ENCODE measurements at regions not wholly inside any gene's neighbourhood (a gene's known extent, or its start where the extent isn't known, plus 50 kb on each side); places are given as distances from the start of the nearest gene placed in this dataset.

GRCh38 chr3:18892047-18892446, 256.3 kb upstream of the KCNH8 start:
- TF ChIP-seq POLR2A (IDR thresholded peaks at IDR 0.05) (no peak), CTCF (IDR thresholded peaks at IDR 0.05) (no peak)
- no peak overlapping the region for H3K4me3 ChIP-seq
- DNase-seq = no peak
- no peaks in the 10 kb centered on the region for H3K4me1 ChIP-seq
- H3K9me3 ChIP-seq = no peaks in the 10 kb centered on the region
- H3K27ac ChIP-seq = no peak overlapping the region
- no peaks in the 10 kb centered on the region for H3K27me3 ChIP-seq
- no peaks in the 10 kb centered on the region for H3K36me3 ChIP-seq

GRCh38 chr3:18891641-18892040, 256.7 kb upstream of the KCNH8 start:
- Histone ChIP-seq H3K27ac (no peak overlapping the region), H3K36me3 (no peaks in the 10 kb centered on the region), H3K9me3 (no peaks in the 10 kb centered on the region), H3K27me3 (no peaks in the 10 kb centered on the region), H3K4me3 (no peak overlapping the region), H3K4me1 (no peaks in the 10 kb centered on the region)
- TF ChIP-seq CTCF (IDR thresholded peaks at IDR 0.05) (no peak), POLR2A (IDR thresholded peaks at IDR 0.05) (no peak)
- DNase-seq = no peak

- DNase-seq = no peak
- Histone ChIP-seq H3K27ac (no peak overlapping the region), H3K4me1 (no peaks in the 10 kb centered on the region), H3K9me3 (no peaks in the 10 kb centered on the region), H3K36me3 (no peaks in the 10 kb centered on the region), H3K27me3 (no peaks in the 10 kb centered on the region), H3K4me3 (no peak overlapping the region)
- TF ChIP-seq POLR2A (IDR thresholded peaks at IDR 0.05) = no peak
- no peak for TF ChIP-seq CTCF (IDR thresholded peaks at IDR 0.05)
Measured at GRCh38 chr3:18890449-18890848, 257.9 kb upstream of the KCNH8 start.

GRCh38 chr3:18888819-18889218, 259.5 kb upstream of the KCNH8 start:
- DNase-seq = no peak
- Histone ChIP-seq H3K27me3 (no peaks in the 10 kb centered on the region), H3K4me3 (no peak overlapping the region), H3K4me1 (no peaks in the 10 kb centered on the region), H3K36me3 (no peaks in the 10 kb centered on the region), H3K9me3 (no peaks in the 10 kb centered on the region), H3K27ac (no peak overlapping the region)
- TF ChIP-seq POLR2A (IDR thresholded peaks at IDR 0.05) (no peak), CTCF (IDR thresholded peaks at IDR 0.05) (no peak)

- DNase-seq = no peak
- H3K36me3 ChIP-seq = no peaks in the 10 kb centered on the region
- no peaks in the 10 kb centered on the region for H3K4me1 ChIP-seq
- no peak for TF ChIP-seq CTCF (IDR thresholded peaks at IDR 0.05)
- TF ChIP-seq POLR2A (IDR thresholded peaks at IDR 0.05) = no peak
- no peak overlapping the region for H3K27ac ChIP-seq
- H3K4me3 ChIP-seq = no peak overlapping the region
- no peaks in the 10 kb centered on the region for H3K9me3 ChIP-seq
- H3K27me3 ChIP-seq = no peaks in the 10 kb centered on the region
Measured at GRCh38 chr3:18888370-18888769, 259.9 kb upstream of the KCNH8 start.

GRCh38 chr3:18886331-18886730, 262.0 kb upstream of the KCNH8 start:
- no peak for DNase-seq
- no peak for TF ChIP-seq POLR2A (IDR thresholded peaks at IDR 0.05)
- no peak for TF ChIP-seq CTCF (IDR thresholded peaks at IDR 0.05)
- Histone ChIP-seq H3K4me1 (no peaks in the 10 kb centered on the region), H3K4me3 (no peak overlapping the region), H3K27me3 (no peaks in the 10 kb centered on the region), H3K36me3 (no peaks in the 10 kb centered on the region), H3K9me3 (no peaks in the 10 kb centered on the region), H3K27ac (no peak overlapping the region)

All from Peyer's patch (tissue), 4 donors.